ENCODE measurements at regions not wholly inside any gene's neighbourhood (a gene's known extent, or its start where the extent isn't known, plus 50 kb on each side); places are given as distances from the start of the nearest gene placed in this dataset.

- TF ChIP-seq POLR2A (IDR thresholded peaks at IDR 0.05) (no peak), EP300 (IDR thresholded peaks at IDR 0.05) (no peak), POLR2AphosphoS5 (IDR thresholded peaks at IDR 0.05) (no peak)
- TF ChIP-seq, protein P1, sequence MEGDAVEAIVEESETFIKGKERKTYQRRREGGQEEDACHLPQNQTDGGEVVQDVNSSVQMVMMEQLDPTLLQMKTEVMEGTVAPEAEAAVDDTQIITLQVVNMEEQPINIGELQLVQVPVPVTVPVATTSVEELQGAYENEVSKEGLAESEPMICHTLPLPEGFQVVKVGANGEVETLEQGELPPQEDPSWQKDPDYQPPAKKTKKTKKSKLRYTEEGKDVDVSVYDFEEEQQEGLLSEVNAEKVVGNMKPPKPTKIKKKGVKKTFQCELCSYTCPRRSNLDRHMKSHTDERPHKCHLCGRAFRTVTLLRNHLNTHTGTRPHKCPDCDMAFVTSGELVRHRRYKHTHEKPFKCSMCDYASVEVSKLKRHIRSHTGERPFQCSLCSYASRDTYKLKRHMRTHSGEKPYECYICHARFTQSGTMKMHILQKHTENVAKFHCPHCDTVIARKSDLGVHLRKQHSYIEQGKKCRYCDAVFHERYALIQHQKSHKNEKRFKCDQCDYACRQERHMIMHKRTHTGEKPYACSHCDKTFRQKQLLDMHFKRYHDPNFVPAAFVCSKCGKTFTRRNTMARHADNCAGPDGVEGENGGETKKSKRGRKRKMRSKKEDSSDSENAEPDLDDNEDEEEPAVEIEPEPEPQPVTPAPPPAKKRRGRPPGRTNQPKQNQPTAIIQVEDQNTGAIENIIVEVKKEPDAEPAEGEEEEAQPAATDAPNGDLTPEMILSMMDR (IDR thresholded peaks at IDR 0.05) = no peak
Measured at GRCh38 chr4:33218238-33218637, 2498.1 kb downstream of the PCDH7 start.

All from stomach (tissue), 4 donors.